ENCODE measurements at regions not wholly inside any gene's neighbourhood (a gene's known extent, or its start where the extent isn't known, plus 50 kb on each side); places are given as distances from the start of the nearest gene placed in this dataset.
"Not testable (repeated sequence)": the region's sequence is repeated elsewhere in the genome, so short reads cannot be mapped to it uniquely, and the experiment has no call there.

DNA sequence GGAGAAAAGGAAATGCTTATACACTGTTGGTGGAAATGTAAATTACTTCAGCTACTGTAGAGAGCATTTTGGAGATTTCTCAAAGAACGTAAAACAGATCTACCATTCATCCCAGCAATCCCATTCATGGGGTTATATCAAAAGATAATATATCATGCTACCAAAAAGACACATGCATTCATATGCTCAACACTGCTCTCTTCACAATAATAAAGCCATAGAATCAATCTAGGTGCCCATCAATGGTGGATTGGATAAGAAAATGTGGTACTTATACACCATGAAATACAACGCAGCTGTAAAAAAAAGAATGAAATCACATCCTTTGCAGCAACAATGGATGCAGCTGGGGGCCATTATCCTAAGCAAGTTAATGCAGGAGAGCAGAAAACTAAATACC is 1487.7 kb upstream of the SEL1L start:
- no peaks in the 10 kb centered on the region for H3K36me3 Mint-ChIP-seq
- no peaks in the 10 kb centered on the region for H3K4me1 Mint-ChIP-seq
- H3K27me3 Mint-ChIP-seq = no peaks in the 10 kb centered on the region
- ATAC-seq = no peak
- H3K27ac Mint-ChIP-seq = no peak overlapping the region
- no peak overlapping the region for H3K4me3 Mint-ChIP-seq
- peaks cover 17% of the 10 kb centered on the region for H3K9me3 Mint-ChIP-seq

DNA sequence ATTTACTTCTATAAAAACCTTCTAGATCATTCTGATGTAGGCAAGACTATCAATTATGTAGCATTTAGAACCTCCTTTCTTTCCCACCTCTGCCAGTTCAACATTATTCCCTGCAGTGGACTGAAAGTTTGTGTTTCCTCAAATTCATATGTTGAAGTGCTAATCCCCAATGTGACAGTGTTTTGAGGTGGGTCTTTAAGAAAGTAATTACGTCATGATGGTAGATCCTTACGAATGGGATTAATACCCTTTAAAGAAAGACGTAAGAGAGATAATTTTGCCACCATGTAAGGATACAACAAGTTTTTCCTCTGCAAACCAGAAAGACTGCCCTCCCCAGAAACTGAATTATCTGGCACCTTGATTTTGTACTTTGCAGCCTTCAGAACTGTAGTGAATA is 1489.7 kb upstream of the SEL1L start:
- Mint-ChIP-seq H3K27ac (no peak overlapping the region), H3K27me3 (no peaks in the 10 kb centered on the region), H3K9me3 (peaks cover 14% of the 10 kb centered on the region), H3K36me3 (no peaks in the 10 kb centered on the region), H3K4me1 (no peaks in the 10 kb centered on the region), H3K4me3 (no peak overlapping the region)
- no peak for ATAC-seq

GRCh38 chr14:83041224-83041623 is 1507.6 kb upstream of the SEL1L start:
- no peak overlapping the region for H3K27ac Mint-ChIP-seq
- H3K4me3 Mint-ChIP-seq = no peak overlapping the region

GRCh38 chr14:83042858-83043257 is 1509.2 kb upstream of the SEL1L start:
- Mint-ChIP-seq H3K9me3 (peaks cover 17% of the 10 kb centered on the region), H3K4me3 (no peak overlapping the region), H3K4me1 (no peaks in the 10 kb centered on the region), H3K27ac (no peak overlapping the region), H3K36me3 (no peaks in the 10 kb centered on the region), H3K27me3 (no peaks in the 10 kb centered on the region)
- ATAC-seq = no peak

More at GRCh38 chr14:83041224-83041623, 1507.6 kb upstream of the SEL1L start:
- H3K27me3 Mint-ChIP-seq = no peaks in the 10 kb centered on the region
- no peak for ATAC-seq
- no peaks in the 10 kb centered on the region for H3K36me3 Mint-ChIP-seq
- H3K9me3 Mint-ChIP-seq = peaks cover 15% of the 10 kb centered on the region
- no peaks in the 10 kb centered on the region for H3K4me1 Mint-ChIP-seq

DNA sequence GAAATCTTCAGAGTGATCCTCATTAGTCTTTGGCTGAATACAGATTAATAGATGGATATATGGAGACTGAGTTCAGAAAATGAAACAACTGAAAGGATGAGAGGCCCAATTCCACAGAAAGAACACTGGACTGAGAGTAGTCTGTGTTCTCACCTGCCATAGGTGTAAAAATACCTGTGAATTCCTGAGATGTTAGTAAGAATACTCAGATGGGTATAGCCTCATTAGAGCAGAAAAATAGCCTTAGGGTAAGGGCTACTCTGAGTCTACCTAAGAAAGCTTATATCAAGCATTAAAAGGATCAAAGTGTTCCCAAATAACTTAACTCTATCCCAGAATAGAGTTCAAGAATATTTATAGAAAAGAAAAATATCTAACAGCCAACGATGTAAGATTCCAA is 1510.3 kb upstream of the SEL1L start:
- Mint-ChIP-seq H3K27ac (no peak overlapping the region), H3K4me3 (no peak overlapping the region), H3K4me1 (no peaks in the 10 kb centered on the region), H3K9me3 (peaks cover 15% of the 10 kb centered on the region), H3K27me3 (no peaks in the 10 kb centered on the region), H3K36me3 (no peaks in the 10 kb centered on the region)
- ATAC-seq = no peak

GRCh38 chr14:83047059-83047830 is 1513.6 kb upstream of the SEL1L start:
- Mint-ChIP-seq H3K36me3 (no peaks in the 10 kb centered on the region), H3K27ac (no peak overlapping the region), H3K4me1 (no peaks in the 10 kb centered on the region), H3K4me3 (no peak overlapping the region), H3K27me3 (no peaks in the 10 kb centered on the region), H3K9me3 (peaks cover 6% of the 10 kb centered on the region)
- no peak for ATAC-seq

DNA sequence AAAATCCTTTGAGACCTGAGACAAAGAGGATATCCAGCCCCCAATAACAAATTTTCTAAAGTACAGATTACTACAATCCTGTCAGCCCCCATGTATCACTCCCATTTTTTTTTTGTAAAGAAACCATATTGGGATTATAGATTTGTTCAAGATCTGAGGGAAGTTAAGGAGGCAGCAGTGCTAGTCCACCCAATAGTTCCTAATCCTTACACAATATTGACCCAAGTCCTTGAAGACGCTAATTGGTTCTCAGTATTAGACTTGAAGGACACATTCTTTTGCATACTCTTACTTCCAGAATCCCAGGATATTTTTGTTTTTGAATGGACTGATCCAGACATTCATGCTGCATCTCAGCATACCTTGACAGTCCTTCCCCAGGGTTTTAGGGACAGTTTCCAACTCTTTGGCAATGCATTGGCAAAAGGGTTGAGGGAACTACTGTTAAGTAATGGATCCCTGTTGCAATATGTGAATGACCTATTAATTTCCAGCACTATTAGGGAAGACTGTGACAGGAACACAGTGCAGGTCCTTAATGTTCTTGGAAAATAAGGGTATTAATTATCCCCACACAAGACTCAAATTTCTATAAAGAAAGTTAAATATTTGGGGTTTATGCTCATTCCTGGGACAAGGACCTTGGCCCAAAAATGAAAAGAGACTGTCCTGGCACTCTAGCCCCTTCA is 1519.5 kb upstream of the SEL1L start:
- H3K4me1 Mint-ChIP-seq = no peaks in the 10 kb centered on the region
- no peak overlapping the region for H3K27ac Mint-ChIP-seq
- H3K4me3 Mint-ChIP-seq = no peak overlapping the region
- no peaks in the 10 kb centered on the region for H3K9me3 Mint-ChIP-seq
- ATAC-seq = no peak
- no peaks in the 10 kb centered on the region for H3K27me3 Mint-ChIP-seq
- H3K36me3 Mint-ChIP-seq = no peaks in the 10 kb centered on the region

DNA sequence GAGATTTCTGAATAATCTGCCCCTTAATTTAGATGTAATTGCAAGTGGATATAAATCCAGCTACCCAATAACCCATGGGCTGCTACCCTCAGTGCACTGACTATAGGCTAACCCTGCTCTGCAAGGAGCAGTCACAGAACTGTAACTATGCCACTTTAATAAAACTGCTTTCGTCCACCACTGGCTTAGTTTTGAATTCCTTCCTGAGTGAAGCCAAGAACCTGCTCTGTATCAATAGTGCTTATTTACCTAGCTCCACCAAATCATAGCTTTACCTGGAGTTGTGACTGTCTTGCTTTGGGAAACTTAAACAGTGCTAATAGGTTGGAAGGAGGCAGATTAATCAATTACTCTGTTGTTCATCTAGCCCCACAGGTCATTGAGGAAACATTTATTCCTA is 1524.4 kb upstream of the SEL1L start:
- no peaks in the 10 kb centered on the region for H3K36me3 Mint-ChIP-seq
- H3K27ac Mint-ChIP-seq = no peak overlapping the region
- peaks cover 5% of the 10 kb centered on the region for H3K9me3 Mint-ChIP-seq
- no peaks in the 10 kb centered on the region for H3K27me3 Mint-ChIP-seq
- no peak overlapping the region for H3K4me3 Mint-ChIP-seq
- ATAC-seq = no peak
- no peaks in the 10 kb centered on the region for H3K4me1 Mint-ChIP-seq

DNA sequence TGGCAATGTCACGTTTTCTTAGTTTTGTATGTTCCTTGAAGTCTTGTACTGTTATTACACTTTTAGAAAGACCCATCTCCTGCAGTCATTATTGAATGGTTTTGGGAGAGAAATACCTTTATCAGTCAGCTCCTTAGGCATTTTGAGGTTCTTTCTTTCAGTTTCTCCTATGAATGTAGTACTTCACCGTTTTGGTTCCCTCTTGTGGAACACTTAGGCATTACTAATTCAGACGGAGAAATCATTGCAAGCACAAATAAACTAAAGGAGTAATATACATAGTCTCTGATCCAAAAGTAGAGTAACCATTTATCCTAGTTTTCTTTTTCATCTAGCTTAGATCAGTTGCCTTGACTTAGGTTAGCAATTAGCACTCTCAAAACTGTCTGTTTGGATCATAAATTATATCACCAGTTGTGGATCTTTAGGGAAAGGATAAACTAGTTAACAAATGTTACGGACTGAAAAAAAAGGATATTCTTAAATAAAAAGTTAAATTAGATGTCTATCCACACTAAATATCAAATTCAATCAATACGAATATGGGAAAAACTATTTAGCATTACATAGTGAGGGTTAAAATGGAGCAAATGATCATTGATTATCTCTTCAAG is 1538.3 kb upstream of the SEL1L start:
- Mint-ChIP-seq H3K4me1 (no peaks in the 10 kb centered on the region), H3K27ac (no peak overlapping the region), H3K4me3 (no peak overlapping the region), H3K27me3 (no peaks in the 10 kb centered on the region), H3K36me3 (no peaks in the 10 kb centered on the region), H3K9me3 (peaks cover 9% of the 10 kb centered on the region)
- ATAC-seq = no peak

DNA sequence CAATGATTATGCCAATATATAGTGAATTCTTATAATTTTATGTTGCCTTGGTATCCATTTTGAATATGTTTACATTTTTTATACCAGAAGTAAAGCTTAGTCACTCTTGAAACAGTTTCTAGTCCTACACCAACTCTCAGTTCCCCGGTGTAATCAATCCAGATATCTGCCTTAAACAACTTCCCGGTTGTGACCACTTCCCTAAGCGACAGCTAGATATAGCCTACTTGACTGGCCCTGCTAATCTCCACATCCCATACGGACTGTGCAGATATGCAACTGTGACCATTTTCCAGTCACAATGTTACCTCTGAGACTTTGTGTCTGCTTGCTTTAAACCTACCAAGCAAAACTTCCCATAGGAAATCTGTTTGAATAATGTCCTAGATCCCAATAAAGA is 1551.5 kb upstream of the SEL1L start:
- no peak overlapping the region for H3K27ac Mint-ChIP-seq
- H3K4me3 Mint-ChIP-seq = no peak overlapping the region
- H3K9me3 Mint-ChIP-seq = peaks cover 4% of the 10 kb centered on the region
- H3K27me3 Mint-ChIP-seq = no peaks in the 10 kb centered on the region
- ATAC-seq = no peak
- no peaks in the 10 kb centered on the region for H3K36me3 Mint-ChIP-seq
- H3K4me1 Mint-ChIP-seq = no peaks in the 10 kb centered on the region

DNA sequence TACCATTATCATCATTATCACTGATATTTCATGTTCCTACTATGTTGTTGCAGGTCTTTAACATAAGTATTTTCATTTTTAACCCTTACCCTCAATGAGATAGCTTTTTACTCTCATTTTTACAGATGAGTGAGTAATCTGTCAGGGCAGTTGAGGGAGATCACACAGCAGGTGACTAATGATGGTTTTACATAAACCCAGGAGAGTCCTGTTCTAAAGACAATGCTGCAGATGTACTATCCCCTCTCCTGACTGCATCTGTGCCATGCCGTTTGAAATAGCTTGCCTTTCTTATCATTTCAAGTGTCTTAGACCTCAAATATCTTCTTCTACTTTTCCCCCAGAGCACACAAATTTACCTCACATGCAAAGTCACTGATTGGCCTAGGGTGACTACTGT is 1552.1 kb upstream of the SEL1L start:
- ATAC-seq = no peak
- H3K36me3 Mint-ChIP-seq = no peaks in the 10 kb centered on the region
- no peaks in the 10 kb centered on the region for H3K27me3 Mint-ChIP-seq
- no peak overlapping the region for H3K27ac Mint-ChIP-seq
- no peak overlapping the region for H3K4me3 Mint-ChIP-seq
- peaks cover 4% of the 10 kb centered on the region for H3K9me3 Mint-ChIP-seq
- no peaks in the 10 kb centered on the region for H3K4me1 Mint-ChIP-seq

DNA sequence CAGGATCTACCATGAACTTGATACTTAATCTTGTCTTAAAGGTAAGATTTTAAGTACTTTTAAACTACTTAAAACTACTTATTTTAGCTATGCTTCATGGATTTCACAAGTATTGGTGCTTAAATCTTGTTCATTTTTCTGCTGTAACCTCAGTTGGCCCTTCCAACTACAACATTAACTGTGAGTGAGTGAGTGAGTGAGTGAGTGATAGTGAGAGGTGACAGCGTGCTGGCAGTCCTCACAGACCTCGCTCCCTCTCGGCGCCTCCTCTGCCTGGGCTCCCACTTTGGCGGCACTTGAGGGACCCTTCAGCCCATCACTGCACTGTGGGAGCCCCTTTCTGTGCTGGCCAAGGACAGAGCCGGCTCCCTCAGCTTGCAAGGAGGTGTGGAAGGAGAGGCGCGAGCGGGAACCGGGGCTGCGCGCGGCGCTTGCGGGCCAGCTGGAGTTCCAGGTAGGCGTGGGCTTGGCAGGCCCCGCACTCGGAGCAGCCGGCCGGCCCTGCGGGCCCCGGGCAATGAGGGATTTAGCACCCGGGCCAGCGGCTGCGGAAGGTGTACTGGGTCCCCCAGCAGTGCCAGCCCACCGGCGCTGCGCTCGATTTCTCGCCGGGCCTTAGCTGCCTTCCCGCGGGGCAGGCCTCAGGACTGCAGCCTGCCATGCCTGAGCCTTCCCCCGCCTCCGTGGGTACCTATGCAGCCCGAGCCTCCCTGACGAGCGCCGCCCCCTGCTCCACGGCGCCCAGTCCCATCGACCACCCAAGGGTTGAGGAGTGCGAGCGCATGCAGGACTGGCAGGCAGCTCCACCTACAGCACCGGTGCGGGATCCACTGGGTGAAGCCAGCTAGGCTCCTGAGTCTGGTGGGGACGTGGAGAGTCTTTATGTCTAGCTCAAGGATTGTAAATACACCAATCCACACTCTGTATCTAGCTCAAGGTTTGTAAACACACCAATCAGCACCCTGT is 1558.6 kb upstream of the SEL1L start:
- ATAC-seq, H3K4me1 Mint-ChIP-seq, H3K4me3 Mint-ChIP-seq, H3K27ac Mint-ChIP-seq, H3K36me3 Mint-ChIP-seq, H3K9me3 Mint-ChIP-seq, H3K27me3 Mint-ChIP-seq: not testable (repeated sequence)

GRCh38 chr14:83096092-83096491 is 1562.4 kb upstream of the SEL1L start:
- no peaks in the 10 kb centered on the region for H3K36me3 Mint-ChIP-seq
- ATAC-seq = no peak

GRCh38 chr14:83101846-83102245 is 1568.2 kb upstream of the SEL1L start:
- Mint-ChIP-seq H3K4me1 (no peaks in the 10 kb centered on the region), H3K27me3 (no peaks in the 10 kb centered on the region), H3K9me3 (peaks cover 10% of the 10 kb centered on the region), H3K27ac (no peak overlapping the region), H3K36me3 (no peaks in the 10 kb centered on the region), H3K4me3 (no peak overlapping the region)
- ATAC-seq = no peak

More at GRCh38 chr14:83096092-83096491, 1562.4 kb upstream of the SEL1L start:
- no peak overlapping the region for H3K27ac Mint-ChIP-seq
- H3K9me3 Mint-ChIP-seq = peaks cover 8% of the 10 kb centered on the region
- no peaks in the 10 kb centered on the region for H3K4me1 Mint-ChIP-seq
- no peak overlapping the region for H3K4me3 Mint-ChIP-seq
- no peaks in the 10 kb centered on the region for H3K27me3 Mint-ChIP-seq

- H3K27me3 Mint-ChIP-seq = no peaks in the 10 kb centered on the region
- ATAC-seq = no peak
- no peaks in the 10 kb centered on the region for H3K36me3 Mint-ChIP-seq
- H3K9me3 Mint-ChIP-seq = peaks cover 9% of the 10 kb centered on the region
- H3K4me1 Mint-ChIP-seq = no peaks in the 10 kb centered on the region
- no peak overlapping the region for H3K4me3 Mint-ChIP-seq
- no peak overlapping the region for H3K27ac Mint-ChIP-seq
Measured at GRCh38 chr14:83118029-83118428, 1584.4 kb upstream of the SEL1L start.

Data from stimulated activated memory B cell treated with anti-CD40 and anti-IgM and Interleukin-4, amounts not matched to agents 10 μg/mL and 1 μg/mL and 100 μg/mL, for 72 hours (primary cell).